K562 (cell line): ENCODE measurements at regions not wholly inside any gene's neighbourhood (a gene's known extent, or its start where the extent isn't known, plus 50 kb on each side); places are given as distances from the start of the nearest gene placed in this dataset.

Experiments
- CTCF ChIP-seq, 3 experiments: IDR thresholded peaks in 2 of 3; conservative IDR thresholded peaks in 1 of 3; 2 replicates each; pipeline ENCODE4 v1.5.1; 2011 to 2012; ENCODE audit warnings: low read length in 3 of 3, mild to moderate bottlenecking in 3 of 3, control low read depth in 2 of 3, improper control_type of control experiment in 1 of 3, inconsistent platforms in 1 of 3, low read depth in 1 of 3, mixed read lengths in 1 of 3, moderate library complexity in 1 of 3; ENCODE audit not compliant: insufficient read depth in 2 of 3
- GABPA ChIP-seq: fragments of 200-800 bp; sonication (Bioruptor generic); conservative IDR thresholded peaks from 2 replicates; pipeline ENCODE4 v1.6.1; 2016; ENCODE audit warnings: low read depth, missing genetic modification characterization, missing compliant biosample characterization
- KAT2B ChIP-seq: IDR thresholded peaks from one replicate; pipeline ENCODE4 v1.6.1; 2012; ENCODE audit warnings: low read depth, mild to moderate bottlenecking, control low read depth, inconsistent platforms, low read length, moderate library complexity
- MAZ ChIP-seq, 2 experiments: fragments of 450-650 bp in 1 of 2; sonication (generic) in 1 of 2; formaldehyde crosslinking; IDR thresholded peaks in 1 of 2; conservative IDR thresholded peaks in 1 of 2; 2 replicates each; pipeline versions ENCODE4 v1.4.0 to v1.5.0; 2020; ENCODE audit warnings: mild to moderate bottlenecking in 1 of 2, missing genetic modification reagents in 1 of 2
- SNAPC5 ChIP-seq: fragments of 250-450 bp; sonication (Bioruptor Pico); IDR thresholded peaks from 2 replicates; pipeline ENCODE4 v1.8.0; 2021; ENCODE audit warnings: moderate library complexity, mild to moderate bottlenecking, inconsistent platforms
- SRF ChIP-seq, 2 experiments: fragments of 250-450, 450-650 bp in 1 of 2; sonication (Bioruptor Pico) in 1 of 2; sonication (generic) in 1 of 2; formaldehyde crosslinking; IDR thresholded peaks; 2 replicates each; pipeline versions ENCODE4 v1.5.0 to v1.5.1; 2020 to 2022; ENCODE audit warnings: mild to moderate bottlenecking in 1 of 2, missing genetic modification reagents in 1 of 2
- TFAP4 ChIP-seq: sonication (generic); formaldehyde crosslinking; IDR thresholded peaks from 2 replicates; pipeline ENCODE4 v1.8.0; 2022; ENCODE audit warnings: missing genetic modification reagents, mild to moderate bottlenecking, moderate library complexity, borderline replicate concordance
- ZNF76 ChIP-seq: fragments of 250-450 bp; sonication (Bioruptor Pico); IDR thresholded peaks from 2 replicates; pipeline ENCODE4 v1.4.0; 2020; ENCODE audit warnings: mild to moderate bottlenecking, moderate library complexity, borderline replicate concordance
- TF ChIP-seq, protein P1 (sequence below): fragments of 200-800 bp; sonication (Bioruptor generic); IDR thresholded peaks from 2 replicates; pipeline ENCODE4 v1.6.1; 2017; ENCODE audit warnings: missing genetic modification characterization, missing compliant biosample characterization

- TF ChIP-seq, protein P1, sequence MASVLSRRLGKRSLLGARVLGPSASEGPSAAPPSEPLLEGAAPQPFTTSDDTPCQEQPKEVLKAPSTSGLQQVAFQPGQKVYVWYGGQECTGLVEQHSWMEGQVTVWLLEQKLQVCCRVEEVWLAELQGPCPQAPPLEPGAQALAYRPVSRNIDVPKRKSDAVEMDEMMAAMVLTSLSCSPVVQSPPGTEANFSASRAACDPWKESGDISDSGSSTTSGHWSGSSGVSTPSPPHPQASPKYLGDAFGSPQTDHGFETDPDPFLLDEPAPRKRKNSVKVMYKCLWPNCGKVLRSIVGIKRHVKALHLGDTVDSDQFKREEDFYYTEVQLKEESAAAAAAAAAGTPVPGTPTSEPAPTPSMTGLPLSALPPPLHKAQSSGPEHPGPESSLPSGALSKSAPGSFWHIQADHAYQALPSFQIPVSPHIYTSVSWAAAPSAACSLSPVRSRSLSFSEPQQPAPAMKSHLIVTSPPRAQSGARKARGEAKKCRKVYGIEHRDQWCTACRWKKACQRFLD (CRISPR knock-in tag): no peak
- no peak for TF ChIP-seq MAZ (CRISPR knock-in tag; conservative IDR thresholded peaks at IDR 0.05 in 1 of 2, IDR thresholded peaks at IDR 0.05 in 1 of 2)
- no peak for TF ChIP-seq SRF (CRISPR knock-in tag; IDR thresholded peaks at IDR 0.05)
- TF ChIP-seq ZNF76 (CRISPR knock-in tag): no peak
- no peak for TF ChIP-seq SNAPC5
- TF ChIP-seq KAT2B: no peak
- no peak for TF ChIP-seq CTCF (IDR thresholded peaks at IDR 0.05 in 2 of 3, conservative IDR thresholded peaks at IDR 0.05 in 1 of 3; ENCODE audit: insufficient read depth in 2 of 3, low read depth in 1 of 3, low read length in 3 of 3)
- no peak for TF ChIP-seq TFAP4 (CRISPR knock-in tag)
- TF ChIP-seq GABPA: no peak
These were observed 138.2 kb upstream of the NCOR2 start for GRCh38 chr12:124705545-124706138.
